HG03469 (cell line): ENCODE measurements at regions not wholly inside any gene's neighbourhood (a gene's known extent, or its start where the extent isn't known, plus 50 kb on each side); places are given as distances from the start of the nearest gene placed in this dataset.

Experiments
- ATAC-seq: cut with Tn5 transposase; IDR thresholded peaks from one replicate; pipeline ENCODE4 v1.9.1; 2021; ENCODE audit warnings: mild to moderate bottlenecking, moderate library complexity, moderate number of reproducible peaks; ENCODE audit not compliant: unreplicated experiment

DNA sequence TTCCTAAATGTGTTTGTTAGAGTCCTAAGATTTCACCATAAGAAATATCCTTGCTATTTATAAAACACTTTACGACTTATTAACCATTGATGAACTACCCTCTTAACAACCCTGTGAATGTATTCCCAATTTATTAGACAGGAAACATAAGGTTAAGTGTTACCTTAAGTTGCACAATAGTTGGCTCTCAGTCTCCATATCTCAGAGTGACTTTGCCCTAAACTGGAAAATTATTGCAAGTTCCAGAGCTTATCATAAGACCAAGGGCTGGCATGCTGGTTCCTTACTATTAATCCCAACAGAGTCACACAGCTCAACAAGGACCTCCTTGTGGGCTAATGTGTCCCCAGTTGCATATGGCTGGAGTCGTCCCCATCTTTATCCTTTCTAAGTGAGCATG lies 165.8 kb downstream of the INSIG2 start:
- ATAC-seq: no peak

DNA sequence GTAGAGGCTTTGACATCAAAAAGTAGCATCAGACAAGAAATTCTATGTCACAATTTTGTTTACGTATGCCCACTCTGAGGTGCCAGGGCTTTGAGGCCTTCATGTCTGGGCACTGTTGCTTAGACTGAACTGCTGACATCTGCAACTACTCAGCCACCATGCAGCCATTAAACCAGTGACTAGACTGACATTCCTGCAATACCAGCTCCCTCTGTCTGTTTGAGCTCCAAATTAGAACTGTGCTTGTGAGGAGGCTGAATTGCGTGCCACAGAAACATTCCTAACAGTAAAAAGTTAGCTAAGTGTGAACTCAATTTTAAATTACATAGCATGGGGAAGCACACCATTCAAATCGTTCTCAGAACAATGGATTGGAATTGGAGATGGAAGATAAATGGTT lies 163.2 kb downstream of the INSIG2 start:
- ATAC-seq: no peak

GRCh38 chr2:118250463-118250862 lies 162.2 kb downstream of the INSIG2 start:
- ATAC-seq: no peak

DNA sequence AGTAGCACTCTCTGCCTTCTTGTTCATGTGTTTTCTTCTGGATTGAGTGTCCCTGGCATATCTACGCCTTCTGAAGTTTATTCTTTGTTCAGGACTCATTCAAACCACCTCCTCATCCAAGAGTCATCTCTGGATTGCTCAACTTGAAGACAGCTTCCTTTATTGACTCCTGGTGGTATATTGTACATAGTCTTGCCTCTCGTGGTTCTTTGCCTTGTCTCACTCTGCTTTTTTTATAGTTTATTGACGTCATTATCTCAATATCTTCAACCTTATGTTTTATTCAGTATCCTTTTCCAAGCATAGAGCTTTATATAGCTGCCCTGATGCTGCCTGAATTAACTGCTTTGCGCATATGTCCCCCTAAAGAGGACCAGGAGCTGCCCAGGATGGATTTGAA lies 161.7 kb downstream of the INSIG2 start:
- ATAC-seq: no peak

- peak; percentile 61 for ATAC-seq
These were observed 161.3 kb downstream of the INSIG2 start for GRCh38 chr2:118249531-118249930.

- ATAC-seq: no peak
These were observed 158.5 kb downstream of the INSIG2 start for GRCh38 chr2:118246726-118247125.

DNA sequence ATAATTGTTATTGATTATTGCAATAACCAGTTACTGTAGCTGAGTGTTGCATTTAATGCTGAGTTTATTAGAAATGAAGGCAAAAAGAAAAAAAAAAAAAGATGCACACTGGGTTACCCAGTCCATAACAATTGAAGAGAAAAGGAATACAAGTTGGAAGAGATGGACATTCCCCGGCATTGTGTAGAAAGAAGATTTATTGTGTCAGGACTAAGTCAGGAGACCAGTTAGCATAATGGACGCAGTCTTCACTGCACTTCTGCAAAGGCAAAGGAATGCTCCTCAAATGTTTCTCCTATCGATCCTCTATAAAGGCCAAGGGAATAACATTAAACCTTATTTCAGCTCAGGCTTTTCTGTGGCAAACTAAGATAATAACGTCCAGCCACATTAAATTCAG lies 157.8 kb downstream of the INSIG2 start:
- no peak for ATAC-seq

DNA sequence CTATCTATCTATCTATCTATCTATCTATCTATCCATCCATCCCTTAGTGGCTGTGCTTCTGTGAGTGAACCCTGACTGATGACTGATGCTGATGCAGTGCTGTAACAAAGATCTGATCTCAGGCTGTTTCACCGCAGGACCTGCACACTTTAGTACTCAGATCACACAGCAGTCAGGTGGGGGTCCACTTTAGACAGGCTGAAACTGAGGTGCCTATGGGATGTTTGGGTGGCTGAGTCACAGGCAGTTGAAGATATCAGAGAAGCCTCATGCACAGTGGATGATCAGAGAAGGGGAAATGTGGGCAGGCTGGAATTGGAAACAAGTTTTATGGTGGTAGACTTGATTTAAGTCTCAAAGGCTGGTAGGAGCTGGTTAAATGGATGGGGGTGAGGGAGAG lies 156.4 kb downstream of the INSIG2 start:
- ATAC-seq: no peak

DNA sequence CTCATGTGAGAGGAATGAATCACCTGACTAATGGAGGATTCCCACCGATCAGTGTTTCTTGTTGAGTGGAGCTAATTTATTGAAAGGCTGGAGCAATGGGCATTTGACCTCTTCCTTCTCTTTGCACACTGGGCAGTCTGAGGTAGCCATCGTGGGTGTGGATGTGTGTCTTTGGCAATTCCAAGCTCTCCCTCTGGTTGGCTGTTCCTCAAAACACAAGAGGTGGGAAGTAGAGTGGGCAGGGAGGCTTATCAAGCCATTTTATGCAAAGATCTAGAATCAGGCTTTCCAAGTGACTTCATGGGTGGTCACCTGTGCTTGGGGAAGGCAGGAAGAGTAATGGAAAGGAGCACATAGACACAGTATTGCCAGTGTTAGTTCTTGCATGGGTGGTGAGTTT lies 154.8 kb downstream of the INSIG2 start:
- no peak for ATAC-seq

- ATAC-seq: peak; percentile 88
These were observed 153.9 kb downstream of the INSIG2 start for GRCh38 chr2:118242216-118242615.

GRCh38 chr2:118241128-118241527 lies 152.9 kb downstream of the INSIG2 start:
- ATAC-seq: no peak

GRCh38 chr2:118240276-118240675 lies 152.0 kb downstream of the INSIG2 start:
- ATAC-seq: no peak

DNA sequence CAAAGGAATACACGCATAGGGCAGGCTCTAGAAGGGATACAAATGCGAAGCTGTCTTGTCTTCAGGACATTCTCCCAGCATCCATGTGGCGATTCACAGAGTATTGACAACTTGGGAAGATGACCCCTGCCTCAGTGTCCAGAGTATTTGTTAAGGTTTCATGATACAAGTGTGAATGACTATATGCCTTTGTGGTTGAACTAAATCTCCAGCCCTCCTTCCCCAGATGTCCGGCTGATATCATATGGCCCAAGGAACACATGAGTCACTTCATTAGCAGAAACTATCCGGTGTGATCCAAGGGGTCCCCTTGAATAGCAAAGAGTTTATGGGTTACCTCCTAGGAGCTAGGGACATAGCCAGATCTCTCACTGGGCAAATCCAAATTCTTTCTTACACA lies 151.0 kb downstream of the INSIG2 start:
- no peak for ATAC-seq

- no peak for ATAC-seq
These were observed 149.2 kb downstream of the INSIG2 start for GRCh38 chr2:118237451-118237850.

DNA sequence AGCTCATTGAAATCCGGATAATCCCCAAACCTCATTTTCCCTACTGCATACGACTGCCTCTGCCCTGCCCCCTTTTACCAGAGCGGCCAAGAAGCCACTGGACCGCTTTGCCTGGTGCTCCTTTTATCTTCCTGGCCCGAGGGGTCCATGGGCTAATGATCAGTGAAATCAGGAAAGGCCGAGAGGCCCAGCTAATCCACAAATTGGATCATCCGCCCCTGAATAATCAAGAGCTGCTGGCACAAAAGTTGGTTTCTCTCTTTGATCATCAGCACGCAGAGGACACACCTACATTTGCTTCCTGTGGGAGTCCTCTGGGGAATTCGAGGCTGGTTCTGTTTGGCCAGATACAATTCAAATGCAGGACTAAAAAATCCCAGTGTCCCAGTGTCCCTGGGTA lies 144.5 kb downstream of the INSIG2 start:
- ATAC-seq: no peak

DNA sequence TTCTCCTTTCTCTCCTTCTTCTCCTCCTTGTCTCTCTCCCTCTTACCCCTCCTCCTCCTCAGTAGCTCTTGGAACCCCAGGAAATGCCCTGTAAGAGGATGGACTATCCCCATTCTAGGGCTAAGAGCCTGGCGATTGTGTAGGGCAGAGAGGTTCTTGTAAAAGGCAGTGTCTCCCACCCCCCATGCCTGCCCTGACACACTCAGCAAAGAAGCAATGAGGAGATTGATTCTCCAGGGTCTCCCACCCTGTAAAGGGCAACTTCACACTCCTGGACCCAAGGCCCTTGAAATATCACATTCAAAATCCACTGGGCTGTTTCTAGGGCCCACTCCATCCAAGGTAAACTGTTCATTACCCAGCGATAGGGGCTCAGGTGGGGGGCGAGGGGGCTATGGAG lies 144.1 kb downstream of the INSIG2 start:
- ATAC-seq: no peak

- no peak for ATAC-seq
These were observed 143.5 kb downstream of the INSIG2 start for GRCh38 chr2:118231759-118232158.

- ATAC-seq: no peak
These were observed 139.6 kb downstream of the INSIG2 start for GRCh38 chr2:118227698-118228508.

GRCh38 chr2:118225666-118226065 lies 137.4 kb downstream of the INSIG2 start:
- ATAC-seq: no peak

DNA sequence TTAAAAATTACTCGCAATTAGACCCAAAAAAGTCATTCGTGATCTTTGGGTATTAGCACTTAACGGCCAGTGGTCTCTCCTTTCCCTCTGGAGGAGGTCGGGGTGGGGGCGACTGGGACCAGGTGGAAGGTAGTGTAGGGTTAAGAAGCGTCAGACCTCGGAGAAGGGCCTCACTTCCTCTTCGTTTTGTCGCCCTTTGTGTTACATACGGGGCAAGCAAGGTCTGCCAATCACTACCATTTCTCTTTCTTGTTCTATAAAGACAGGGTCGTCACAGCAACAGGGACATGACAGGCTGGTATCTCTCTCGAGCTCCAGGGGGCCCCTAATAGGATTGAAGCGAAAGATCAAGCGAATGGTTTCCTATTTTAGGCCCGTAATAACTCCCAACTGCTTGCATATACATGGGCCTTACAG lies 136.6 kb downstream of the INSIG2 start:
- ATAC-seq: no peak

- ATAC-seq: peak; percentile 33
These were observed 136.0 kb downstream of the INSIG2 start for GRCh38 chr2:118223992-118224894.

DNA sequence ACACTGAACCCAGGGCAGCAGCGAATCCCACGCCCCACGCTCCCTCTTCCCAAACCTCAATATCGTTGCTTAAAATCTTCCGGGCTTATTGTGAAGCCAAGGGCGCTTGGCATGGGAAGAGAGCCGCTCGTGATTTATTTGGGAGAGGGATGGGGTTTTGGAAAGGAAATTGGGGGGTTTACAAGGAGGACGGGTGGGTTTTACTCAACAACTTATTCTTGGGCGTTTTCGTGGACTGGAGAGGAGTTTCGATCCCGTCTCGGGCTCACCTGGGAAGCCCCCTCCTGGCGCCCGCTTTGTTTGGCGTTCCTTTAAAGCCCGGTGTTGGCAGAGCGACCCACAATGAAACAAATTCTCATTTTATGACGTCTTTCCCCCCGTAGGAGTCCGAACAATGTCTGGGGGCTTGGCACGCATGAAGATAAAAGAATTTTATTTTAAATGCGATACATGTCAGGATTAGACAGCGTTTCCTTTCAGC lies 135.3 kb downstream of the INSIG2 start:
- no peak for ATAC-seq
